ENCODE measurements at regions not wholly inside any gene's neighbourhood (a gene's known extent, or its start where the extent isn't known, plus 50 kb on each side); places are given as distances from the start of the nearest gene placed in this dataset.

DNA sequence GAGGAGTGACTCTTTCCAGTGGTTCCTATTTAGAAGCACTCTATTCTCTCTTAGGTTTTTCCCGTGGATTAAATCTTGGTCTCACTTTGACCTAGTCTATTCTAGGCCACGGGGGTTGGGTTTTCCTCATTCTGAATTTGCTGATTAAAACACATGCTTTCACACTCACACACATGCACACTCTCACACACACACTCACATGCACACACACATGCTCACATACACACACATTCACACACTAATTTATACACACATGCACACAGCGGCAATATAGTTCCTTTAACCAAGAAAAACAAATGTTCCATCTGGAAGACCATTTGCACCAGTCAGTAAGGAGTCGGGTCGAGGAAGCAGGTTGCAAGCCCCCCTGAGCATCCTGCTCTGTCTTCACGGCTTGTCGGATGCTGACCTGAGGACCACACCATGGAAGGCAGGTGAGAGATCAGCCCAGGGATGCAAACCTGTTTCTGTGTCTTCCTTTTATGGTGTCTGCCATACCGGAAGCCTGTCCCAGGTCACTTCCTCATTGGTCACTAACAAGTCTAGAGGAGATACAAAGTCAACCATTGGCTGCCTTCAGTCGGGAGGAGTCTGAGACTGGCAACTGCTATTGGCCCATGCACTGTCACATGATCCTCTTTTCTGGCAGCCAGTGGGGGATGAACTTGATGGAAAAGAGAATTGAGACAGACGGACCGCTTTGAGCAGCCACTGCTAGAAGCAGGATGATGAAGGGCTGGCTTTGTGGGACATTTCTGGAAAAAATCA is 330.8 kb downstream of the FGFR2 start:
- TF ChIP-seq EZH2phosphoT487 (conservative IDR thresholded peaks at IDR 0.05; ENCODE audit: low read length), result no peak
- TF ChIP-seq, protein P1, sequence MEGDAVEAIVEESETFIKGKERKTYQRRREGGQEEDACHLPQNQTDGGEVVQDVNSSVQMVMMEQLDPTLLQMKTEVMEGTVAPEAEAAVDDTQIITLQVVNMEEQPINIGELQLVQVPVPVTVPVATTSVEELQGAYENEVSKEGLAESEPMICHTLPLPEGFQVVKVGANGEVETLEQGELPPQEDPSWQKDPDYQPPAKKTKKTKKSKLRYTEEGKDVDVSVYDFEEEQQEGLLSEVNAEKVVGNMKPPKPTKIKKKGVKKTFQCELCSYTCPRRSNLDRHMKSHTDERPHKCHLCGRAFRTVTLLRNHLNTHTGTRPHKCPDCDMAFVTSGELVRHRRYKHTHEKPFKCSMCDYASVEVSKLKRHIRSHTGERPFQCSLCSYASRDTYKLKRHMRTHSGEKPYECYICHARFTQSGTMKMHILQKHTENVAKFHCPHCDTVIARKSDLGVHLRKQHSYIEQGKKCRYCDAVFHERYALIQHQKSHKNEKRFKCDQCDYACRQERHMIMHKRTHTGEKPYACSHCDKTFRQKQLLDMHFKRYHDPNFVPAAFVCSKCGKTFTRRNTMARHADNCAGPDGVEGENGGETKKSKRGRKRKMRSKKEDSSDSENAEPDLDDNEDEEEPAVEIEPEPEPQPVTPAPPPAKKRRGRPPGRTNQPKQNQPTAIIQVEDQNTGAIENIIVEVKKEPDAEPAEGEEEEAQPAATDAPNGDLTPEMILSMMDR (IDR thresholded peaks at IDR 0.05; ENCODE audit: insufficient read depth, low read length, poor library complexity, severe bottlenecking), result no peak
